ENCODE measurements at regions not wholly inside any gene's neighbourhood (a gene's known extent, or its start where the extent isn't known, plus 50 kb on each side); places are given as distances from the start of the nearest gene placed in this dataset.
"Not testable (repeated sequence)": the region's sequence is repeated elsewhere in the genome, so short reads cannot be mapped to it uniquely, and the experiment has no call there.

DNA sequence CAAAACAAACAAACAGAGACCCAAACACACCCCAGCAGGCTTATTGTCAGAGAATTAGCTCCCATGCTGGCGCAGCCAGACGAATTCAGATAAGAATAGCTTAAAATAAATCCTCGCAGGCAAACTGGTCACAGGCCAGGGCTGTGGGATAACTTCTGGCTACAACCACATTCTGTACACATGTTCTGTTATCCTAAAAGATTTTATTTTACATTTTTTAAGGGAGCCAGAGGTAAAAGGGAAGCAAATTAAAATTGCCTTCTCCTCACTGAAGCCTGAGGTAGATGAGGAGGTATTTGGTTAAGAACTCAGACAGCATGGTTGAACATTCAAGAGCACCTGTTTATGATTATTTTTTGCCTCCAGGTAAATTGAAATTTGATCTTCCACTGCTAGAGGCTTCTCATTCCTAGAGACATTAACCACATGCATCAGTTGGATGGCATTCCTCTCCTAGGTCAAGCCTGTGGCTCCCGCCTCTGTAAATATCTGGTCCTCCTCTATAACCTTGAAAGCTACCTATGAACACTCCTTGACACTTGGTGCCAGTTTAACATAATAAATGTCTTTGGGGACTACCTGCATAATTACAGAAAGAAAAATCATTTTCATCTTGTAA is 190.3 kb downstream of the SATB1 start:
- no peak for DNase-seq

DNA sequence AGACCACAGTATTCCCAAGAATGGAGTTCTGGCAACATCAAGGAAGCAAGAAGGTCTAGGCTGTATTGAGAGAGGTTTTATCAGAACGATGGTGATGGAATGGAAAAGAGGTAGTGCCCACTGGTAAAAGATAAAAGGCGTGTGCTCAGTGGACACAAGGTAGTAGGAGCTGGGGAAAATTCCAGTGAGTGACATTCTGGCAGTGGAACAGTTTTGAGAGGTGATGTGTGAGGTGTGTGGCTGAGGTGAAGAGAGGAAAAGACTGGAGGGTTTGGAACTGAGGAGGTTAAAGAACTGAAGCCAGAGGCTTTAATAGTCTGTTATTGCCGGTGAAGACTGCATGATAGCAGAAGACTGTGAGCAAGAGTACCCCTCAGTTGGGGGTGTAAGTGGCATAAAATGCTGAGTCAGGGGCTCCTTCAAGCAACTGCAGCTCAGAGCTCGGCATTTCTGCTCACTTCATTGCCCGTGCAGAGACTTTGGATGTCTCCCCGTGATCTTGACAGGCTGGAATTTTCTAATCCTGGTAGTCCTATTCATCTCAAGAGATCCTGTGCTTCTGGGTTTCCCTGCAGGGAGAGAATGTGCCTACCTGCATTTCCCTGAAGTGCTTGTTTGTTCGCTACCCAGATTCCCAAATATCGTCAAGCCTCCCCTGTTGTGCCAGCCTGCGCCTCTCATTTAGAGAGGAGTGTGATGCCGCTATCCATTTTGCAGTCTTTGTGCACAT is 191.0 kb downstream of the SATB1 start:
- no peak for DNase-seq

DNA sequence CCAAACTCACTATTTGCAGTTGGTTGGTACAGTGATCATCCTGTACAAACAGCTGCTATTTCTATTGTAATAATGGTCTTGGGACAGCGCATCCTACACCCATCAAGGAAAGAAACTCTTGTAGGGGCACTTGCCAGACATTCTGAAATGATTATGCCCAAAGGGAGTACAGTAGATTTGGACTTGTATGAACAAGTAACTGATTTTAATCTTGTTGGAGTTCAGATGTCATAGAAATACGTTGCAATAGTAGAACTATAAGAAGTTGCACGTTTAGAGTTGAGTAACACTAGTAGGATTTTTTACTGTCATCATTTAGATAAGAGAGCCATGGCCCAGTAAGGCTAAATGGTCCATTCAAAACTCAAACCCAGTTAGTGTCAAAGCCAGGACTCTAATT is 192.8 kb downstream of the SATB1 start:
- no peak for DNase-seq

DNA sequence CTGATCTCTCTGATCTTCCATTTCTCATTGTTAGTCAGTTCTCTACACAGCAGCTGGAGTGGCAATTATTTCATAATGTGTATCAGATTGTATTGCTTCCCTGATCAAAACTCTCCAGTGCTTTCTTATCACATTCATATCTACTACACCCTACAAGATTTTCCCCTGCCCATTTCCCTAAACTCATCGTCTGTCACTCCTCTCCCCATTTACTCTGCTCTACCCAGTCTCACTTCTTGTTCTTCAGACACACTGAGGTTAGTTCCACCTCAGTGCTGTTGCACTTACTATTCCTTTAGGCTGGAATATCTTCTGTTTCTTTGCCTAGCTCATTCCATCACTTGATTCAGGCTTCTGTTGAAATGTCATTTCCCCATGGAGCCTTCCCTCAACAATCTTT is 197.1 kb downstream of the SATB1 start:
- no peak for DNase-seq

DNA sequence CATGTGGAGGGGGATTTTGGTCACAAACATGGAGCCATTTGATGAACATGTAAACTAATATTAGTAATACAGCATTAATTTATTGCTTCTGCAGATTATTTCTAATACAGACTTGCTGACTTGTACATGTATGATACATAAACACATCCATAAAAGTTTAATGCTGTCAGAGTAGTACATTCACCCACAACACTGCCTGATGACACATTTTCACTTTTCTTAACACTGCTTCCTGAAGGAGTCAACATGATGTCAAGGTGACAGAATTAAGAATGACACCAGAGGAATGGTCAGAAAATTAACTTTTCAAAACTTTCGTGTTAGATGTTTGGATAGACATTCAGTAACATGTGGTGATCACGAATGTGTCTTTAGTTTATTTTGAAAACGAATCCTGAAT is 199.4 kb downstream of the SATB1 start:
- no peak for DNase-seq

DNA sequence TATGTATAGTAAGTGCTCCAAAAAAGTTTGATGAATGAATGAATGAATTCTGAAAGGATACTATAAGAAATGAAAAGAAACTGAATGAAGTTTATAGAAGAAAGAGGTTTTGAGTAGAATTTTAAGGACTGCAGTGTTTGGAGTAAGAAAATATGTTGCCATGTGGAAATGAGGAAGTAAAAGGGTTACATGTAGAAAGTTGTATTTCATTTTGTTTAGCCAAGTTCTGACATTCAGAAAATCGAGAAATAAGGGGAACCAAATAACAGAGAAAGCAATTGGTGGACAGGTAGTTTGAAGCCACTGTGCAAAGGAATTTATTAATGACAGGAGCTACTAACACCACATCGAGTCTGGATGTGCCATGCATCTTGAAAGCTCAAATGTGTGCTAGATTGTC is 200.7 kb downstream of the SATB1 start:
- no peak for DNase-seq

DNA sequence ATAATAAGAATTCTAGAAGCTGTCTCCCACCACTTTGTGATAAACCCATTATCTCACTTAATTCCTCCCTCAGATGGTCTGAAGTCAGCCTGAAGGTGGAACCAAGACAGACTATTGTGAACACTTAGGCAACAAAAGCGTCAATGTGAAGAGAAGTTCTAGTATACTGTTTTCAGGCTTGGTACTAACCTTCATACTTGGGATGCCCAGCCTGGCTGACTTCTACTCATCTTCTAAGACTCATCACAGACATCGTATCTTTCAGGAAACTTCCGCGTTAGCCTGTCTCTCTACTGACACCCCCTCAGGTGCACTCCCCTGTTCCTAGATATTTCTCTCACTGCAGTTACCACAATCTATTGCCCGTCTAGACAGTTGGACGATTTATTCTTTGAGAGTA is 201.2 kb downstream of the SATB1 start:
- no peak for DNase-seq

DNA sequence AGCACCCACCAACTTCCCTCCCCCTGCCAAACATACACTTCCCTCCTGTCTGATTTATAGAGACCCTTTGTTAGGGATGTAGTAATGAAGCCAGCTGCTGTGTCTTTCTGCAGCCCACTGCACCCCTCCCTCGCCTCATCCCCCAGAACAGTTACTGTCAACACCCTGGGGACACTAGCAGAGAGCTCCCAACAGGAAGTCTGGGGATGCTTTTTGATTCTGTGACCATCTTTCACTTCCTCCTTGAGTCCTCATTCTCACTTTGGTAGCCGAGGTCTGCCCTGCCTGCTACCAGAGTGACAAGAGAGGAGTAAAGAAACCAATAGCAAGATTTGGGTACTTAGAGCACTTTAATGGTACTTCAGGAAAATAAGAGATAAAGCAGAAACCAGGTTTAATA is 201.6 kb downstream of the SATB1 start:
- DNase-seq = no peak

DNA sequence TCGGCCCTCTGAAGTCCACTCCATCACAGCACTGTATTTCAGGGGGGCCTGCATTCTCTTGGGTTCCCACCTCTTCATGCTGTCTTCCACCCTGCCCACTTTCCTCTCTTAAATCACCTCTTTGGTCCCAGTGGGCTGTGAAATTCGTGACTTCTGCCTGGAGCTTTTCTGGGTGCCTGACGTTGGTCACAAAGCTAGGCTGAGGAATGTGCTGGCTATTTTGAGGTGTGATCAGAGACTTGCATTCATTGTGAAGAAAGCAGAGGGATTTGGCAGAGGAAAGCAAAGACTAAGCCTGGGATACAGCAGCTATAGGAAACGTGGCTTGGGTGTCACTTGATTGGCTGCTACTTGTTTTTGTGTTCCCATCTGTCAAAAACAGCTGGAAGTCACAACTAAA is 202.5 kb downstream of the SATB1 start:
- no peak for DNase-seq

DNA sequence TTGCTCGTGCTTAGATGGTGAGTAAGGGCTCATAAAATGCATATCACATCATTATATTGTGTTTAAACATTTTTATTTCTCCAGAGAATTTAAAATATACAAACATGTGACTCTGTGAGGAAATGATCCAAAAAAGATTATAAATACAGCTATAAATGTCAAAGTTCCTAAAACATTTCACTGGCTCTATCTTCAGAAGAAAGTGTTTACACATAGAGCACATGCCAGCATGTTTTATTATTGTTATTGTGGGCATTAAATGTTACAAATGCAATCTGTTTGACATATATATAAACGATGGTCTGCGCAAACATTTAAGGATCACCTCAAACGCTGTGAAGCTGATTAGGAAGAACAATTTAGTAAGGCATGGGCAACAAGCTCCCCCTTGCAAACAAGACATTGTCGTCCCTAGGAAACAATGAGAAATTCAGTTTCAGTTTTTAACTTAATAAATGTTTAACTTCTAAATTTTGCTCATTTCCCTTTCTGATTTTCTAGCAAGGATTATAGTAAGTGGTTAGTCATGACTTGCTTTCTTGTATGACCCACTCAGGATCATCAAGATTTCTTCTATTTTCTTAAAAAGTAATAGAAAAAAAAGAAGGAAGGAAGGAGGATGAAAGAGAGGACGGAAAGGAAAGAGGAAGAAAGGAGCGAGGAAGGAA is 207.5 kb downstream of the SATB1 start:
- DNase-seq = no peak

DNA sequence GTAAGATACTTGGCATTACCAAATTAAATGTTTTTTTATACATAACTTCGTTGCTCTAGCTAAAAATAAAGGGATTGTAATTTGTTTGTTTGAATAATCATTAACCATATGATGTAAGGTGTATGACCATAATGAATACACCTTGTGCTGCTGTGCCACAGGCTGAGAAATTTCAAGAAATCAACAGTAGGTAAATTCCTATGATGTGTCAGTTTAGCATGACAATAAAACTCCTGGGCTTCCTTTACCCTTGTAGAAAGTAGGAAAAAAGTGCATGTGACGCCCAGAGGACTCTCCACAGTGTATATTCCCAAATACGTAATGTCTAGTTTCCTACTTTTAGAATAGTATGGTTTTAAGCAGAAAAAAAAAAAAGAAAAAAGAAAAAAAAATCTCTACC is 208.1 kb downstream of the SATB1 start:
- no peak for DNase-seq

DNA sequence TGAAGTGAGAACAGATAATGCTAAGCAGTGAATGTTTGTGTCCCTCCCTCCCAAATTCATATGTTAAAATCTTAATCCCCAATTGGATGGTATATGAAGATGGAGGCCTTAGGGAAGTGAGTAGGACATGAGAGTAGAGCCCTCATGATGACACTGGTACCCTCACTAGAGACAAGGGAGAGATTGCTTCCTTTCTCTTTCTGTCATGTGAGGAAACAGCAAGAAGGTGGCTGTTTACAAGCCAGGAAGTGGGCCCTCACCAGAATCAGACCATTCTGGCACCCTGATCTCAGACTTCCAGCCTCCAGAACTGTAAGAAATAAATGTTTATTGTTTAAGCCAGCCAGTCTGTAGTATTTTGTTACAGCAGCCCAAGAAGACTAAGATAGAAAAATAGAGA is 209.5 kb downstream of the SATB1 start:
- DNase-seq = no peak

DNA sequence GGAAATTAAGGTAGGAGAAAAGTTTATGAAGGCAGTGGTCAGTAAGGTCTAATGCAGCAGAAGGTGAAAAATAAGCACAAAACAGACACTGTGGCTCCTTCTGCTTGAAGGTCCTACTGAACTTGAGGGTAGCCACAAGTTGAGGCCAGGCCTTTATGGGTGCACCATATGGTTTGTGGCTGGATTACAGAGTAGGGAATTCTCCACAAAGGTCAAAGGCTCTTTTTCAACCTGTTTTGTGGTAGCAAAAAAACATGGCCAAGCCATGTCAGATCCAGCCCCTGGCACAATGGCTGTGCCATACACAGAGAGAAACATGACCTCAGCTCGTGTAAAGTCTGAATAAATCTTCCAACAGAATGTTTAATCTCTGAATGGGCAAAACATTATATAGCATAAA is 214.0 kb downstream of the SATB1 start:
- DNase-seq = no peak

DNA sequence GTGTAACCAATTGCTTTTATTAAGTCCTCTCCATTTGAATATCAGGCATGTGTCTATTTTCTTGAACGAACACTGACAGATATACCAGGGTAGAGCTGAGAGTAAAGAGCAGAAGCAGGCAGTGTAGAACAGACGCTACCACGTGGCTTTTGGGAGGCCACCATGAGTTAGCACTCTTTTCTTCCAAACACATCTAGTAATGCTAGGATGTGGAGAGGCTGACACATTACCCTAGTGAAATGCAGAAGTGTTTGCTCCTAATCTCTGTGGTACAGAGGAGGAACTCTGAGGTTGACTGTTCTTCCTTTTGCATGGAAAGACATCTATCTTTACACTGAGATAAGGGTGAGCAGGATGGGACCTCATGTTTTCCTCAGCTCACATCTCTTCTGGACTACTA is 216.3 kb downstream of the SATB1 start:
- DNase-seq = no peak

DNA sequence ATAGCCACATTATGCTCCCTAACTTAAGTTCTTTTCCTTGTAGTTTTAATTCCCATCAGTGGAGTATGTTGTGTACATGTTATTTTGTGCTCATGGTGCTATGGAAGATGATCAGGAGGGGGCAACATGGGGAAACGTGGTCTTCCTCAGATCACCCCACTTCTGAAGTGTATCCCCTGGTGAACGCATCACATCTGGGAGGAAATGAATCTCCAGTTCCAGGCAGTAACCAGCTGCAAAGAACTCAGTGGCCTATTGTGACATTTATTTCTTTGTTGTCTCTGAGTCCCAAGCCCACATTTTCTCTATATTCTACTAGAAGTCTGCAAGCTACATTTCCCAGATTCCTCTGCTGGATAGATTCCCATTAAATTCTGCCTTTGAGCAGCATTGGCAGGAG is 217.0 kb downstream of the SATB1 start:
- no peak for DNase-seq

DNA sequence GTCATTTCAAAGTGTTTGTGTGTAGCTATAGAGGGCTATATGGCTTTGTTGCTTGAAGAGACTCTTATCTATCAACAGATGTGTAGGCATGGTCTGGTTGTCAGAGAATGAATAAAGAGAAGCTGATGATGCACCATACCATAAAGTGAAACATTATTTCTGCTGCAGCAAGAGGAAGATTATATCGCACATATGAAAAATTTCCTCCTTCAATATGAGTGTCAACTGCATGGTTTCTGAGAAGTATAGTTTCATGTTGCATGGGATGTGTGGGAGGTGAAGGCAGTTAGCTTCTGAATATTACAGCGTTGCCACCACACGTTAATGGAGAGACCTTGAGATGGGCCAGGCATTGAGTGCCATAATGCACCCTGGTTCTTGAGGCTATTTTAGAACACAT is 217.9 kb downstream of the SATB1 start:
- DNase-seq = no peak

DNA sequence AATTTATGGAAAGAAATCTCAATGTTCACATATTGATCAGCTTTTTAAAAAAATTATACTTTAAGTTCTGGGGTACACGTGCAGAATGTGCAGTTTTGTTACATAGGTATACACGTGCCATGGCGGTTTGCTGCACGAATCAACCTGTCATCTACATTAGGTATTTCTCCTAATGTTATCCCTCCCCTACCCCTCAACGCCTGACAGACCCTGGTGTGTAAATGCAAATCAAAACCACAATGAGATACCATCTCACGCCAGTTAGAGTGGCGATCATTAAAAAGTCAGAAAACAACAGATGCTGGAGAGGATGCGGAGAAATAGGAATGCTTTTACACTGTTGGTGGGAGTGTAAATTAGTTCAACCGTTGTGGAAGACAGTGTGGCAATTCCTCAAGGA is 219.4 kb downstream of the SATB1 start:
- not testable (repeated sequence) for DNase-seq

DNA sequence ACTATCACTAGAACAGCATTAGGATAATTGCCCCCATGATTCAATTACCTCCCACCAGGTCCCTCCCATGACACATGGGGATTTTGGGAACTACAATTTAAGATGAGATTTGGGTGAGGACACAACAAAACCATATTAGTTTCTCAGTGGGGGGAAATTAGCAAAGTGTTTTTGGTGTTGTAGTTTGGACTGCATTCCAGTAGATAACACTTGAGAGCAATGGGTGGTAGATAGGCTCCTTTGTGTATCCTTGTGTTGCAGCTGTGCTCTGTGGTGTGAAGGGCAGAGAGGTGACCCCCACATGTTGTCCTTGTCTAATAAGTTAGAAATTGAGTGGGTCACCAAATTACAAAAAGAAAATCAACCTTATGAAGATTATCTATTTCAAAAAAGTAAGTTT is 223.8 kb downstream of the SATB1 start:
- DNase-seq = no peak

DNA sequence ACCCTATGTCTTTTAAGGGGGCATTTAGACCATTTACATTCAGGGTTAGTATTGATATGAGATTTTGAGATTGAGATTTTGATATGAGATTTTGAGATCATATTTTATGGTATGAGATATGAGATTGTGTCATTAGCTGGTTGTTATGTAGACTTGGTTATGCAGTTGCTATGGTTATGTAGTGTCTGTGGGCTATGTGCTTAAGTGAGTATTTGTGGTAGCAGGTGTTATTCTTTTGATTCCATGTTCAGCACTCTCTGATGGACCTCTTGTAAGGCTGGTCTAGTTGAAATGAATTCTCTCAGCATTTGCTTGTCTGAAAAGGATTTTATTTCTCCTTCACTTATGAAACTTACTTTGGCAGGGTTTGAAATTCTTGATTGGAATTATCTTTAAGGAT is 225.4 kb downstream of the SATB1 start:
- DNase-seq = no peak

DNA sequence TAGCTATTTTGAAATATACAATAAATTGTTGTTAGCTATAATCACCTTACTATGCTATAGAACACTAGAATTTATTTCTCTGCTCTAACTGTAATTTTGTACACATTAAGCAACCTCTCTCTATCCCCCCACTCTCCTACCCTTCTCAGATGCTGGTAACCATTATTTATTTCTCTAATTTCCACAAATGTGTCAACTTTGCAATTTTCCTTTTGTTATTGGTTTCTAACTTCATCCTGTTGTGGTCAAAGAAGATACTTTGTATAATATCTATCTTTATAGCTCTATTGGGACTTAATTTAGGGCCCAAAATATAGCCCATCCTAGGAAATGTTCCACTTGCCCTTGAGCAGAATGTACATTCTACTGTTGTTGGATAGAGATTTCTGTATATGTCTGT is 229.3 kb downstream of the SATB1 start:
- DNase-seq = no peak

DNA sequence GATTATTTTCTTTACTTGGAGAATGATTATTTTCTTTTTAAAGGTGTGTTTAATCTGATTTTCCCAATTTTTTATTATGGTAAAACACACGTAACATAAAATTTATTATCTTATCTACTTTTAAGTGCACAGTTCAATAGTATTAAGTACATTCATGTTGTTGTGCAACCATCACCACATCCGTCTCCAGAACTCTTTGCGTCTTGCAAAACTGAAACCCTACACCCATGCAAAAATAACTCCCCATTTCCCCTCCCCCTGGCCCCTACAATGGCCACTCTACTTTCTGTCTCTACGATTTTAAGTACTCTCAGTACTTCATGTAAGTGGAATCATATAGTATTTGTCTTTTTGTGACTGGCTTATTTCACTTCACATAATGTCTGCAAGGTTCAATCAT is 230.7 kb downstream of the SATB1 start:
- no peak for DNase-seq

DNA sequence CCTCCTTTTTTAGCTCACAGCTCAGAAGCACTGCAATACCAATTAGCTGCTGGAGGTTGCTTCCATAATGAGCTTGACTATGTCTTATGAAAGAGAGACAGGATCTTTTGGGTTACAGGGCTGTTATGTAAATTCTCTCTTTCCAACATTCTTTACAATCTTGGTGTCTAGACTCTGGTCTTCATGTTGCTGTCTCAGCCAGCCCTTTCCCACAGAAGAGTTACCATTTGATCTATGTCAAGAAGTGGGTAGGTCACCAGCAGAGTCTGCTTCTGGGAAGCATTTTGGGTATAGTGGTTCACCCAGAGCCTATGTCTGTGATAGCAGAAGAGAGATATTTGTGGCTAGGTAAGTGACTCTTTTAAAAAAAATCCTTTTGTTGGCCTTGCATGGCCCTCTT is 234.5 kb downstream of the SATB1 start:
- DNase-seq = no peak

DNA sequence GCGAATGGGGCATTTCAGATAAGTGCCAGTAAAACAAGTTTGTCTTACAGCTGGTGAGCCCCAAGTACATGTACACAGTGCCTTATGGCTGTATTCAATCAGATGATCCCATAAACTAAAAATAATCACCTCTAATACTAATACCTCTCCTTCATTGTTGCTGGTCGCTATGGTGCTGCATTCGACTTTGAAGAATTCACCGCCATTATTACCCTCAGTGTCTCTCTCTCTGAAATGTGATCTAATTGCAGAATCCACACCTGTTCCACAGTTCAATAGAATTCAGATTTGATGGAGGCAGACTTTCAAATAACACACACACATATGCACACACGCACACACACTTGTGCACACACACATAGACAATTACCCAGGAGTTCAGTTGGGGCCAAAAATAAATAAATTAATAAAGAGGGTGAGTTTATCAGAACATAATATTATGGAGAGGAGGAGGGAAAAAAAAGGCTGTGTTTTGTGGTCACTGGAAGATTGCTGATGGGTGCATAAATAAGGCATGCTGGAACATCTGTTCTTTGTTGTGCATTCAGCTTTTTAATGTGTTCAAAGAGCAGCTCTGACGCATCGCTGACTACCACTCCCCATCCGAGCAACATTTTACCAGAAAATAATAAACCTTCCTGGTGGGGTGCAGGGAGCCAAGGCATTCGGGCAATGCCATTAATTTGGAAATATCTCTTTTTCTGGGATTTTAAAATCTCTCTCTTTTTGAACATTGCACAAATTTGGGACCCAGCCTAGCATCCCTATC is 235.7 kb downstream of the SATB1 start:
- DNase-seq = no peak

DNA sequence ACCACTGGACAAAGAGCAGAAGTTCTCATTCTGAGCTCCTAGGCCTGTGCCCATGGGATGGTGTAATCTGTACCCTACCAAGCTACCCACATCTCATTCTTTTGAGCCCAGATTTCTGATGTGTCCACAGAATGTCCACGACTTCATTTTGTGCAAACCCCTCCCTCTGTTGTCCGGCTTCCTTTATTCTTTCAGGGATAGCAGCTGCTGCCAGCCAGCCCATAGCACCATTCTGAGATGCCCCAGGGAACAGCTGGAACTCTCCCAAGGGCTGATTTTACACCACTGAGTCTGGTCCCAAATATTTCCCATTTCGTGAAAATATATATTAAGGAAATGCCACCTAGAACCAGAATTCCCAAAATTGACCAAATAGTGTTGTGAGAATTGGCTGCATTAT is 236.6 kb downstream of the SATB1 start:
- DNase-seq = no peak
